IPS DF 6.9 (cell line): ENCODE measurements at regions not wholly inside any gene's neighbourhood (a gene's known extent, or its start where the extent isn't known, plus 50 kb on each side); places are given as distances from the start of the nearest gene placed in this dataset.

ENCODE experiments used
- DNase-seq: peaks from one replicate; pipeline ENCODE4 v3.0.0-alpha.2; 2013; ENCODE audit warnings: low read depth, low spot score
- H3K27ac ChIP-seq: one replicate; pipeline ENCODE4 v1.5.1; 2013; ENCODE audit warnings: low read length, control low read depth
- H3K27me3 ChIP-seq: 2 replicates; pipeline ENCODE4 v1.6.1; 2013; ENCODE audit warnings: mild to moderate bottlenecking, low read length; ENCODE audit not compliant: control insufficient read depth, insufficient read depth
- H3K36me3 ChIP-seq: 2 replicates; pipeline ENCODE4 v1.6.1; 2013; ENCODE audit warnings: low read length; ENCODE audit not compliant: control insufficient read depth, insufficient read depth
- H3K4me1 ChIP-seq: 2 replicates; pipeline ENCODE4 v1.6.1; 2013; ENCODE audit warnings: low read length; ENCODE audit not compliant: control insufficient read depth, insufficient read depth
- H3K4me3 ChIP-seq: 2 replicates; pipeline ENCODE4 v1.5.1; 2013; ENCODE audit warnings: mild to moderate bottlenecking, low read length
- H3K9me3 ChIP-seq: 2 replicates; pipeline ENCODE4 v1.6.1; 2013; ENCODE audit warnings: low read length, inconsistent platforms; ENCODE audit not compliant: control insufficient read depth, insufficient read depth
- WGBS: extraction: QIAGEN DNeasy Blood & Tissue Kit; methylation state at CpG from one replicate; pipeline ENCODE4 v1.1.7; 2013; ENCODE audit warnings: mixed read lengths, missing lambda C conversion rate; ENCODE audit not compliant: insufficient read length, insufficient coverage; 5-methylcytosine and 5-hydroxymethylcytosine counted together

DNA sequence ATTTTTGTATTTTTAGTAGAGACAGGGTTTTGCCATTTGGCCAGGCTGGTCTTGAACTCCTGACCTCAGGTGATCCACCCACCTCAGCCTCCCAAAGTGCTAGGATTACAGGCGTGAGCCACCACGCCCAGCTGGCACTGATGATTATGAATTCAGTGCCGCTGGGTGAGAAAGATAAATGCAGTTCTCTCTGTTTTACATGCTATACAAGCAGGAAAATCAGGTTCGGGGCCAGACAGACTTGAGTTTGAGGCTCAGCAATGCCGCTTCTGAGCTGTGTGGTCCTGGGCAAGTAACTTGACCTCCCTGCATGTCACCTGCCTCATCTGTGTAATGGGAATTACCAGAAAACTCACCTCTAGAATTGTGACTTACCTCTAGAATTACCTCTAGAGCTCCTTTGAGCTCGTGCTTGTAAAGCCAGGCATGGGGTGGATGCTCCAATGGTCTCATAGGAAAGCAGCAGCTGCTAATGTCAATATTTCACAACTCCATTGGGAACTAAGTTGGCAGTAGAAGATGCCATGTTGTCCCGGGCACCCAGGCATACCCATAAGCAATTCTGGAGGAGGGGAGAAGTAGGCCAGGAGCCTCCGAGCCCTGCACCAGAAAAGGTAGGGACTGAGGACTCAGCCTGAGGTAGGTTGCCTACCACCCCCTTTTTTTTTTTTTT lies 119.8 kb upstream of the SLC25A33 start:
- Histone ChIP-seq H3K36me3 (no peaks in the 10 kb centered on the region), H3K4me3 (no peak overlapping the region), H3K4me1 (no peaks in the 10 kb centered on the region), H3K27ac (no peak overlapping the region), H3K27me3 (no peaks in the 10 kb centered on the region), H3K9me3 (no peaks in the 10 kb centered on the region)
- WGBS = no CpG with 5 or more reads among the region's 8 CpGs
- no peak for DNase-seq

DNA sequence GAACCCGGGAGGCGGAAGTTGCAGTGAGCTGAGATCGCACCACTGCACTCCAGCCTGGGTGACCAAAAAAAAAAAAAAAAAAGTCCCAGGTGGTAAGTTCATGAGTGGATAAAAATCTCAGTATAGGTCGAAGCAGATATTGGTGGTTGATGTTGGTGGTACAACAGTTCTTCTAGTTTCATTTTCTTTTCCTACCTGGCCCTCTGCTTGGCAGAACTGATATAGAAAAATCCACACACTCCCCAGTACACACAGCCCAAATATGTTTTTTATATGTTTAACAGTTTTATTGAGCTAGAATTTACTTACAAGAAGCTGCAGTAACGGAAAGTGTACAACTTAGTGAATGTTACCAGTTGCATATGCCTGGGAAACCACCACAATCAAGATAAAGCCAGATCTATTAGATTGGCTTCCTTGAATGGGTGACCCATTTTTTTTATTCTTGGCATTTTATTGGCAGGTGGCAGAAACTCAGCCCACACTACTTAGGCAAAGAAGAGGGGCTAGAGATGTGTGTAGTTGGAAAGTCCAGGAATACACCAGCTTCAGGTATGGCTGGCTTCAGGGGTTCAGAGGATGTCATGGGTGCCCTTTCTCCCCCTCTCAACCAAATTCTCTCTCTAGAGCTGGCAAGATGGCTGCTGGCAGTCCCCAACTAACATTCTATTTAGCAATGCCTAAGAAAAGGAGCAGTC lies 118.3 kb upstream of the SLC25A33 start:
- Histone ChIP-seq H3K4me3 (no peak overlapping the region), H3K27ac (no peak overlapping the region), H3K4me1 (no peaks in the 10 kb centered on the region), H3K36me3 (no peaks in the 10 kb centered on the region), H3K27me3 (no peaks in the 10 kb centered on the region), H3K9me3 (no peaks in the 10 kb centered on the region)
- no peak for DNase-seq
- WGBS = no CpG with 5 or more reads among the region's 5 CpGs

DNA sequence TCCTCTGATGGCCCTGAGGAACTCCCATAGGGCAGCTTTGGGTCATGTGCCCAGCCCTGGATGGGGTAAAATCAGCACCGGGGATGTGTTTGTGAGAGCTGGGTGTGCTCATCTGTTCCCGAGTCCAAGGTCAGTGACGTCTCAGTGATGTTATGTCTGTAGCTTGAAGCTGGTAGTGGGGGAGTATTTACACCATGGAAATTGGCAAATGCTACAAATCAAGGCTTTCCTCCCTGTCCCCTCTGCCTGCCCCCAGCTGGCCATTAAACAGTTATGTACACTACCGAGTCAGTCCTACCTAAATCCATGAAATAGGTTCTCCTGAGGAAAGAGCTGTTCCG lies 117.8 kb upstream of the SLC25A33 start:
- no peak for DNase-seq
- Histone ChIP-seq H3K4me1 (no peaks in the 10 kb centered on the region), H3K36me3 (no peaks in the 10 kb centered on the region), H3K27me3 (no peaks in the 10 kb centered on the region), H3K27ac (no peak overlapping the region), H3K9me3 (no peaks in the 10 kb centered on the region), H3K4me3 (no peak overlapping the region)
- WGBS = no CpG with 5 or more reads among the region's 5 CpGs

DNA sequence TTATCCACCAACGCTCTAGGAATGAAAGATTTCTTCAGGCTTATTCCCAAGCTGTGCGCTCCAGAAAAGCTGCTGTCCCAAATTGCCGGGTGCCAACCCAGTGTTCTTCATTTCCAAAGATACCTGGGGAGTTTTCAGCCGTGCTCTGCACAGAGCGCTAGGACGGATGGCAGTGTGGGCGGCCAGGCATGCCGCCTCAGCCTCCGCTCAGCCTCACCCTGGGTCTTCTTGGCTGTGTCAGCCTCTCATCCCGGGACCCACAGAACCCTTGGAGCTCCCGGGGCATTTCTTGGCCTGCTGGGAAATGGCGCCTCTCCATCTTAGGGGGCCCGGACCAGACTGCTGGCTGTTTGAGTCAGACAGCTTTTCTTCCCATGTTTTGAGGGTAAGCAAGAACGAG lies 116.9 kb upstream of the SLC25A33 start:
- H3K36me3 ChIP-seq = no peaks in the 10 kb centered on the region
- H3K9me3 ChIP-seq = no peaks in the 10 kb centered on the region
- no peak overlapping the region for H3K4me3 ChIP-seq
- DNase-seq = no peak
- no CpG with 5 or more reads among the region's 14 CpGs for WGBS
- no peak overlapping the region for H3K27ac ChIP-seq
- no peaks in the 10 kb centered on the region for H3K27me3 ChIP-seq
- no peaks in the 10 kb centered on the region for H3K4me1 ChIP-seq

DNA sequence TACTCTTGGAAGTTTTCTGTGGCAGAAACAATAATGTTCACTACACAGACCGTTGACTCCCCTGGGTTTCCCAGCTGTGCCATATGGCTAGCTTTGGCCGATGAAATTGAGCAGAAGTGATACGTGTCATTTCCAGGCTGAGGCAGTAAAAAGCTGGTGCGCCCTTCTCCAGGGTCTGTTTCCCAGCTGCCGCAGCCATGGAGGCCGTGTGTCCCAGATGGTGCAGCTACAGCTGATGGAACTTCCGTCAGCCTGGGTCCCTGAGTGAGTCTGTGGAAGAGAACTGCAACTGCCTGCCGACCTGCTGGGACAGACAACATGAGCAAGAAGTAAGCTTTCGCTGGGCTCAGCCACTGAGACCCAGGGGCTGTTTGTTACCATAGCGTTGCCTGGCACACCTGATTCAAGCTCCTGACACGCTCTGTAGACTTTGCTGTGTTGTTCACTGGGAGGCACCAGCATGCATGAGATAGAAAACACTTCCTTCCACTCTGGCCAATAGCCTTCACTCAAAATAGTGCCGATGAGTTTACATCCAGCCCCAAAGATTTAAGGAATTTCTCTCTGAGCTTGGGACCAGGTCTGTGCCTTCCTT lies 116.3 kb upstream of the SLC25A33 start:
- no peaks in the 10 kb centered on the region for H3K9me3 ChIP-seq
- H3K27ac ChIP-seq = no peak overlapping the region
- H3K4me3 ChIP-seq = no peak overlapping the region
- no peaks in the 10 kb centered on the region for H3K27me3 ChIP-seq
- H3K4me1 ChIP-seq = no peaks in the 10 kb centered on the region
- no CpG with 5 or more reads among the region's 12 CpGs for WGBS
- DNase-seq = no peak
- no peaks in the 10 kb centered on the region for H3K36me3 ChIP-seq

DNA sequence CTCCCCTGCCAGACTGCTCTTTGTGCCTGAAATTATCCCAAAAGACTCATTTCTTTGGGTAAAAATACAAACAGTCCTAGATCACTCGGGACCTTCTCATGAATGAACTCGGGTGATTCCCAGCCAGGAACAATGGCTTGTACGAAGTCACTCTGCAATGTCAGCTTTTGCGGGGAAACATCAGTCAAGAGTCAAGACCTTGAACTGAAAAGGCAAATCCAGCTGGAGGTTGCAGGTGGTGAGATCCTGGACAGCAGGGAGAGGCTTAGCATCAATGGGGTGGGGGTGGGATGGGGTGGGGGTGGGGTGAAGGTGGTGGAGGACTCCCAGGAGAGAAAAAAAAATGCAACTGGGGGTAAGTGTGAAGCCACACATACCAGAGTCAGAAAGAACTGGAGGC lies 115.0 kb upstream of the SLC25A33 start:
- H3K9me3 ChIP-seq = no peaks in the 10 kb centered on the region
- WGBS = no CpG with 5 or more reads among the region's 4 CpGs
- no peak overlapping the region for H3K27ac ChIP-seq
- no peak for DNase-seq
- no peaks in the 10 kb centered on the region for H3K27me3 ChIP-seq
- no peaks in the 10 kb centered on the region for H3K4me1 ChIP-seq
- no peaks in the 10 kb centered on the region for H3K36me3 ChIP-seq
- H3K4me3 ChIP-seq = no peak overlapping the region

DNA sequence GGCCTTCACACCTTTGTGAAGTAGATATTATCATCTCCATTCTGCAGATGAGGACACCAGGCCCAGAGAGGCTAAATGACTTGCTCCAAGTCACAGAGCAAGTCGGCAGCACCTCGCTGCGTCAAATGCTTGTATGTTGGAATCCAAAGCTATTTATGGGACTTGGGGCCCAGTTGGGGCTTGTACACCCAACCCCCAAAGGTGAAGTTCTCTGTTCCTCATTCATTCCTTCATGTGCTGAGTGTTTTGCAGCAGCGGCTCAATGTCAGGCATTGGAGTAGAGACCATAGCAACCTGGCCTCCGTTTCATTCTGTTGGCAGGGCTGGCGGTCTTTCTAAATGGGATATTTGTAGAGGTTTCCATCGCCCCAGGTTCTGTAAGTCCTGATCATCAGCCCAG lies 113.4 kb upstream of the SLC25A33 start:
- Histone ChIP-seq H3K4me3 (no peak overlapping the region), H3K27me3 (no peaks in the 10 kb centered on the region), H3K9me3 (no peaks in the 10 kb centered on the region), H3K27ac (no peak overlapping the region), H3K36me3 (no peaks in the 10 kb centered on the region), H3K4me1 (no peaks in the 10 kb centered on the region)
- DNase-seq = no peak
- no CpG with 5 or more reads among the region's 7 CpGs for WGBS

DNA sequence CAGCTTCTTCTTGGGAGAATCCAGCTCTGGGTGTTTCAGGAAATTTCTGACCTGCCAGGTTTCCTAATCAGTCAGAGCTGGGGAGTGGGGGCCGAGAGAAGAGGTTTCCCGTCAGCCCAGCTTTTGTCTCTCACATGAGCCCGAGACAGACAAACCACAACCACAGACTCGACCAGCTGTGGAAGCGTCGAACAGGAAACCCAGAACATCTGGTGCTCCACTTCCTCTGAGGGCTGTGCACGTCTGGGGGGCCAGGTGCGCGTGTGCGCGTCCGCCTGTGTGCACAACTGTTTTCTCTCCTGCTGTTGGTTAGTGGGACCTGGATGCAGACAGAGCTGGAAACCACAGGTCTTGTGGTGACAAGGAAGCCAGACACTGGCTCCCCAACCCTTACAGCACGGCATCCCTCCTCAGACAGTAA lies 113.0 kb upstream of the SLC25A33 start:
- Histone ChIP-seq H3K36me3 (no peaks in the 10 kb centered on the region), H3K27me3 (no peaks in the 10 kb centered on the region), H3K4me1 (no peaks in the 10 kb centered on the region), H3K9me3 (no peaks in the 10 kb centered on the region), H3K4me3 (no peak overlapping the region), H3K27ac (no peak overlapping the region)
- DNase-seq = no peak
- WGBS = no CpG with 5 or more reads among the region's 13 CpGs

DNA sequence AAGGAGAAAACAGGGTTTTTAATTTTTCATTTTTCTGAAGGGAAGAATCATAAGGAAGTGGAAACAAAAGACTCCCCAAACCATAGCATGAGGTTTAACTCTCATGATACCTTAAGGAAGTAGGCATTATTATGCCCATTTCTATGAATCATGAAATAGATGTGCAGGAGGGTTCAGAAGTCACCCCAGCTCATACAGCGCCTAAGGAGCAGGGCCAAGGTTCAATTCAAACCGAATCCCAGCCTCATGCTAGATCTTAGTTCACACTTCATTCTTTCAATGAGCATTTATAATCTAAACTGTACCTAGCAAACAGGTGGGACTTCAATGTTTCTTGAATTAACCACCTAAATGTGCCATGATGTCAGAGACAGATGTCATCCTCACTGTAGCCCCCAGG lies 111.9 kb upstream of the SLC25A33 start:
- no peaks in the 10 kb centered on the region for H3K36me3 ChIP-seq
- no peaks in the 10 kb centered on the region for H3K9me3 ChIP-seq
- no CpG with 5 or more reads among the region's 2 CpGs for WGBS
- no peak overlapping the region for H3K4me3 ChIP-seq
- H3K27ac ChIP-seq = no peak overlapping the region
- no peaks in the 10 kb centered on the region for H3K27me3 ChIP-seq
- H3K4me1 ChIP-seq = no peaks in the 10 kb centered on the region
- no peak for DNase-seq

DNA sequence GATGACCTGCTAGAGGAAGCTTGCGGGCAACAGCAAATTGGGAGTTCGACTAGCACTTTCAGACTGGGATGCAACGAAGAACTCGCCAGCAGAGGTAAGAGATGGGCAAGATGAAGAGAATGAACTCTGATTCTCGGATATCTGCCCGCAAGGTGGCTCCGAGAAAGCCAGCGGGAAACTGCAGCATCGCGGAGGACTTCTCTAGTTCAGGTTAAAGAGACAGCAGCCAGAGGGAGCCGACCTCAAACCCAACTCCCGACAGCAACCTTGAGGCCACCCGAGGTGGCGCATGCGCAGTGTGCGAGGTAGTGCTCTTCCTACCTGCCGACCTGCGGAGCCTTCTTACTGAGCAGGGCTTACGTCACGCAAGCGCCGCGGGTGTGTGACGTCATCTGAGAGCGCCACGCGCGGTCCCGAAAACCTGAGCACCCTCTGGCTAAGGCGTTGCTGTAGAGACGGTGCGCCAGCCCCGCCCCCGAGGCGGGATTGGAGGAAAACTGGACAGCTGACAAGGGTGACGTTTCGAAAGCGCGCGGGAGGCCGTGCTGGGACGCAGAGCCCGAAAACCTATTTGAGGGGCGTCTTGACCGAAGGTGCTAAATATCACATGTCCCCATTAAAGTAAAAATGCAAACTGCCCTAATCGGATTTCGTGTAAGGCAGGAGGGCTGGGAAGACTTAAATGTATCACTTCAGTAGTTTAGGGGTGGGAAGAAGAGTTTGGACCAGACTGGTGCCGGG lies 110.5 kb upstream of the SLC25A33 start:
- peak; percentile 100 for DNase-seq
- Histone ChIP-seq H3K9me3 (no peaks in the 10 kb centered on the region), H3K4me1 (no peaks in the 10 kb centered on the region), H3K36me3 (no peaks in the 10 kb centered on the region), H3K27me3 (no peaks in the 10 kb centered on the region), H3K4me3 (peak overlapping the region; percentile 62; the same call in 1 of the 2 replicates), H3K27ac (no peak overlapping the region)
- WGBS = no CpG with 5 or more reads among the region's 48 CpGs
